IMR-90 (cell line): ENCODE measurements at regions not wholly inside any gene's neighbourhood (a gene's known extent, or its start where the extent isn't known, plus 50 kb on each side); places are given as distances from the start of the nearest gene placed in this dataset.

Experiments used
- ATAC-seq: fragments of 200-7000 bp; cut with Tn5 transposase; 2 replicates; pipeline ENCODE4 v1.9.1; 2020; ENCODE audit warnings: low read depth, mild to moderate bottlenecking, moderate library complexity
- BruUV-seq: library from RNA; stranded (reverse); fragments of 400-500 nt; replicated peaks from 2 replicates; lab custom pipeline; 2021; lab: Mats Ljungman, UMichigan
- CTCF ChIA-PET: fragments of 300-600 bp; formaldehyde crosslinking; extraction: SDS; loops from one replicate; lab custom pipeline; 2021; ENCODE audit warnings: antibody characterized with exemption; lab: Yijun Ruan, JAX
- POLR2A ChIA-PET: fragments of 300-600 bp; sonication (Branson Sonifier 250); formaldehyde crosslinking; loops from one replicate; lab custom pipeline; 2022; ENCODE audit warnings: antibody characterized with exemption; ENCODE audit not compliant: unreplicated experiment; lab: Charles Lee
- DNase-seq: peaks from one replicate; pipeline ENCODE4 v3.0.0; 2013
- H2AFZ ChIP-seq: replicated peaks from 2 replicates; pipeline ENCODE3; 2013; ENCODE audit warnings: low read length, mild to moderate bottlenecking; ENCODE audit not compliant: poor library complexity
- H2AK5ac ChIP-seq: 2 replicates; pipeline ENCODE4 v1.6.1; 2013; ENCODE audit warnings: low read depth, low read length, inconsistent platforms
- H2AK9ac ChIP-seq: replicated peaks from 2 replicates; pipeline ENCODE3; 2013; ENCODE audit warnings: mild to moderate bottlenecking, low read depth, low read length, moderate library complexity; ENCODE audit not compliant: poor library complexity
- H2BK120ac ChIP-seq: 2 replicates; pipeline ENCODE4 v1.6.1; 2013; ENCODE audit warnings: low read depth, low read length, inconsistent platforms
- H2BK15ac ChIP-seq: 3 replicates; pipeline ENCODE4 v1.6.1; 2013; ENCODE audit warnings: low read depth, low read length, inconsistent platforms
- H2BK20ac ChIP-seq: 2 replicates; pipeline ENCODE4 v1.6.1; 2013; ENCODE audit warnings: low read depth, mild to moderate bottlenecking, inconsistent platforms, low read length, moderate library complexity
- H2BK5ac ChIP-seq: 2 replicates; pipeline ENCODE4 v1.6.1; 2013; ENCODE audit warnings: mild to moderate bottlenecking, low read depth, low read length, inconsistent platforms; ENCODE audit not compliant: poor library complexity, severe bottlenecking
- H3K14ac ChIP-seq: replicated peaks from 2 replicates; pipeline ENCODE4 v1.6.1; 2013; ENCODE audit warnings: low read depth, low read length, inconsistent platforms
- H3K18ac ChIP-seq: 2 replicates; pipeline ENCODE4 v1.6.1; 2013; ENCODE audit warnings: low read depth, low read length, control low read depth
- H3K23ac ChIP-seq: 2 replicates; pipeline ENCODE4 v1.6.1; 2013; ENCODE audit warnings: low read depth, low read length, inconsistent platforms
- H3K27ac ChIP-seq: 2 replicates; pipeline ENCODE4 v1.5.1; 2013; ENCODE audit warnings: mild to moderate bottlenecking, control low read depth, low read length; ENCODE audit not compliant: insufficient read depth
- H3K27me3 ChIP-seq: 2 replicates; pipeline ENCODE4 v1.6.1; 2013; ENCODE audit warnings: low read length; ENCODE audit not compliant: control insufficient read depth, insufficient read depth
- H3K36me3 ChIP-seq: 2 replicates; pipeline ENCODE4 v1.6.1; 2013; ENCODE audit warnings: low read length, mixed read lengths; ENCODE audit not compliant: control insufficient read depth, insufficient read depth
- H3K4ac ChIP-seq: 2 replicates; pipeline ENCODE4 v1.6.1; 2013; ENCODE audit warnings: low read depth, low read length, inconsistent platforms
- H3K4me1 ChIP-seq: 2 replicates; pipeline ENCODE4 v1.6.1; 2013; ENCODE audit warnings: low read length, mixed read lengths; ENCODE audit not compliant: control insufficient read depth, insufficient read depth
- H3K4me2 ChIP-seq: 2 replicates; pipeline ENCODE4 v1.6.1; 2013; ENCODE audit warnings: low read depth, mild to moderate bottlenecking, control low read depth, low read length, moderate library complexity
- H3K4me3 ChIP-seq: 2 replicates; pipeline ENCODE4 v1.5.1; 2013; ENCODE audit warnings: low read depth, mild to moderate bottlenecking, control low read depth, low read length, moderate library complexity; ENCODE audit not compliant: insufficient read depth
- H3K56ac ChIP-seq: 2 replicates; pipeline ENCODE4 v1.6.1; 2013; ENCODE audit warnings: low read length, inconsistent platforms; ENCODE audit not compliant: insufficient read depth; ENCODE audit errors: extremely low read depth
- H3K79me1 ChIP-seq, 2 experiments: 2 replicates each; pipeline ENCODE4 v1.6.1; 2013; ENCODE audit warnings: low read length in 2 of 2, inconsistent platforms in 1 of 2, low read depth in 1 of 2
- H3K9ac ChIP-seq: 2 replicates; pipeline ENCODE4 v1.6.1; 2013; ENCODE audit warnings: low read depth, low read length, control low read depth
- H3K9me1 ChIP-seq: 2 replicates; pipeline ENCODE4 v1.6.1; 2013; ENCODE audit warnings: low read length, inconsistent platforms; ENCODE audit not compliant: insufficient read depth
- H3K9me3 ChIP-seq: 2 replicates; pipeline ENCODE4 v1.6.1; 2013; ENCODE audit warnings: low read length; ENCODE audit not compliant: control insufficient read depth, insufficient read depth
- H4K20me1 ChIP-seq: 2 replicates; pipeline ENCODE4 v1.6.1; 2013; ENCODE audit warnings: low read length, inconsistent platforms; ENCODE audit not compliant: insufficient read depth
- H4K5ac ChIP-seq: 2 replicates; pipeline ENCODE4 v1.6.1; 2013; ENCODE audit warnings: mild to moderate bottlenecking, low read depth, low read length, control low read depth
- H4K8ac ChIP-seq, 2 experiments: 2 replicates each; pipeline ENCODE4 v1.6.1; 2013; ENCODE audit warnings: low read depth in 2 of 2, low read length in 2 of 2, control low read depth in 1 of 2, inconsistent platforms in 1 of 2
- H4K91ac ChIP-seq: 2 replicates; pipeline ENCODE4 v1.6.1; 2013; ENCODE audit warnings: low read depth, low read length, inconsistent platforms; ENCODE audit not compliant: insufficient read depth
- BHLHE40 ChIP-seq: fragments of 150-350 bp; IDR thresholded peaks from 2 replicates; pipeline ENCODE4 v1.6.1; 2016; ENCODE audit warnings: mild to moderate bottlenecking, low read depth, low read length
- CEBPB ChIP-seq: IDR thresholded peaks from 2 replicates; pipeline ENCODE4 v1.6.1; 2012; ENCODE audit warnings: low read depth, low read length, improper control_type of control experiment
- CHD1 ChIP-seq: IDR thresholded peaks from 2 replicates; pipeline ENCODE4 v1.6.1; 2012; ENCODE audit warnings: low read depth, low read length, improper control_type of control experiment
- FOS ChIP-seq: fragments of 150-350 bp; IDR thresholded peaks from 2 replicates; pipeline ENCODE4 v1.6.1; 2016; ENCODE audit warnings: low read depth, low read length
- MAFK ChIP-seq: IDR thresholded peaks from 2 replicates; pipeline ENCODE4 v1.6.1; 2012; ENCODE audit warnings: low read depth, low read length, improper control_type of control experiment
- MAZ ChIP-seq: IDR thresholded peaks from 2 replicates; pipeline ENCODE4 v1.6.1; 2012; ENCODE audit warnings: low read depth, mild to moderate bottlenecking, low read length, improper control_type of control experiment, moderate library complexity, borderline replicate concordance
- MXI1 ChIP-seq: IDR thresholded peaks from 2 replicates; pipeline ENCODE4 v1.6.1; 2012; ENCODE audit warnings: low read depth, mild to moderate bottlenecking, low read length, moderate library complexity, borderline replicate concordance
- NFE2L2 ChIP-seq: fragments of 150-350 bp; IDR thresholded peaks from 2 replicates; pipeline ENCODE4 v1.6.1; 2016; ENCODE audit warnings: low read depth, mild to moderate bottlenecking, low read length
- POLR2A ChIP-seq: IDR thresholded peaks from 2 replicates; pipeline ENCODE4 v1.6.1; 2012; ENCODE audit warnings: mild to moderate bottlenecking, low read depth, low read length
- RAD21 ChIP-seq: IDR thresholded peaks from 2 replicates; pipeline ENCODE4 v1.6.1; 2012; ENCODE audit warnings: low read length, improper control_type of control experiment
- RCOR1 ChIP-seq: IDR thresholded peaks from 2 replicates; pipeline ENCODE4 v1.6.1; 2012; ENCODE audit warnings: mild to moderate bottlenecking, low read length, improper control_type of control experiment; ENCODE audit not compliant: insufficient replicate concordance
- RFX5 ChIP-seq: IDR thresholded peaks from 2 replicates; pipeline ENCODE4 v1.8.0; 2012; ENCODE audit warnings: low read depth, mild to moderate bottlenecking, low read length, moderate library complexity
- SMC3 ChIP-seq: fragments of 150-350 bp; IDR thresholded peaks from 2 replicates; pipeline ENCODE4 v1.6.1; 2016; ENCODE audit warnings: low read depth, mild to moderate bottlenecking, antibody characterized with exemption, low read length, moderate library complexity
- WGBS, 2 experiments: methylation state at CpG; one replicate each; pipeline versions ENCODE4 v1.1.5 to v1.1.7; 2013; ENCODE audit warnings: missing lambda C conversion rate in 2 of 2; ENCODE audit not compliant: insufficient read length in 1 of 2; ENCODE audit errors: extremely low coverage in 2 of 2; 5-methylcytosine and 5-hydroxymethylcytosine counted together
- dilution Hi-C: fragments of 300-500 bp; cut with HindIII; formaldehyde crosslinking; loops from one replicate; pipeline ENCODE4 v1.14.3; 2018; ENCODE audit warnings: low sequenced_read_pairs; ENCODE audit not compliant: unreplicated experiment
- in situ Hi-C: fragments of 300-500 bp; cut with MboI; formaldehyde crosslinking; loops from 3 replicates; pipeline ENCODE4 v1.14.3; 2019; ENCODE audit warnings: low sequenced_read_pairs, inconsistent platforms, mixed read lengths
- intact Hi-C: fragments of 100-400 bp; cut with micrococcal nuclease; formaldehyde crosslinking; loops from 2 replicates; pipeline ENCODE4 v1.10.0; 2022
- TF ChIP-seq, protein P1 (sequence below): fragments of 150-350 bp; IDR thresholded peaks from 2 replicates; pipeline ENCODE4 v1.6.1; 2016; ENCODE audit warnings: low read depth, mild to moderate bottlenecking, low read length, moderate library complexity, borderline replicate concordance
- TF ChIP-seq, protein P2 (sequence below): conservative IDR thresholded peaks from 2 replicates; pipeline ENCODE4 v1.5.1; 2012; ENCODE audit warnings: mild to moderate bottlenecking, low read depth, low read length, improper control_type of control experiment
- TF ChIP-seq, protein P3 (sequence below): fragments of 150-350 bp; IDR thresholded peaks from 2 replicates; pipeline ENCODE4 v1.6.1; 2017; ENCODE audit warnings: mild to moderate bottlenecking, antibody characterized with exemption, low read length, low read depth

DNA sequence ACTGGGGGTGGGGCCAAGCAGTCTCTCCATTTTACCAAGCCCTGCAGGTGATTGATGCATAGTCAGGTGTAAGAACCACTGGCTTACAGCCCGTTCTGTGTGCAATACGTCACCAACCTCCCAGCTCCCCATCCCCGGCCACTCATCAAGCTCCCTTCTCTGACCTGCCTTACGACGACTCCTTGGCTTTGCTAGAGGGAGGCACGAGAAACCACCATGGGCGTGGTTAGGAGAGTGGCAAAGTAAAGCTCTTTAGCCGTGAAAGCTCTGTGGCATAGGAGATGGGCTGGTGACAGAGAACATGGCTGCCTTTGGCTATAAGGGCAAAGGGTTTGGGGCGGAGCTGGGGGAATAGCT is 109.1 kb downstream of the BDH1 start:
- H3K4ac ChIP-seq = no peak overlapping the region
- dilution Hi-C loops = no loop called here
- ChIA-PET POLR2A (no interaction called here), CTCF (no interaction called here)
- peak overlapping the region; percentile 23 for H2AFZ ChIP-seq
- H3K27ac ChIP-seq = no peak overlapping the region
- no peaks in the 10 kb centered on the region for H3K36me3 ChIP-seq
- H4K91ac ChIP-seq = no peak overlapping the region
- H3K4me2 ChIP-seq = no peak overlapping the region
- H3K4me3 ChIP-seq = no peak overlapping the region
- H3K79me1 ChIP-seq = no peaks in the 10 kb centered on the region
- in situ Hi-C loops = no loop called here
- TF ChIP-seq MAZ = no peak
- TF ChIP-seq, protein P1, sequence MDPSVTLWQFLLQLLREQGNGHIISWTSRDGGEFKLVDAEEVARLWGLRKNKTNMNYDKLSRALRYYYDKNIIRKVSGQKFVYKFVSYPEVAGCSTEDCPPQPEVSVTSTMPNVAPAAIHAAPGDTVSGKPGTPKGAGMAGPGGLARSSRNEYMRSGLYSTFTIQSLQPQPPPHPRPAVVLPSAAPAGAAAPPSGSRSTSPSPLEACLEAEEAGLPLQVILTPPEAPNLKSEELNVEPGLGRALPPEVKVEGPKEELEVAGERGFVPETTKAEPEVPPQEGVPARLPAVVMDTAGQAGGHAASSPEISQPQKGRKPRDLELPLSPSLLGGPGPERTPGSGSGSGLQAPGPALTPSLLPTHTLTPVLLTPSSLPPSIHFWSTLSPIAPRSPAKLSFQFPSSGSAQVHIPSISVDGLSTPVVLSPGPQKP = no peak
- TF ChIP-seq POLR2A = no peak
- no peak for TF ChIP-seq RCOR1
- TF ChIP-seq RAD21 = no peak
- no peak for TF ChIP-seq MAFK
- no peak for TF ChIP-seq SMC3
- TF ChIP-seq MXI1 = no peak
- TF ChIP-seq FOS = no peak
- TF ChIP-seq CHD1 = no peak
- TF ChIP-seq CEBPB = no peak
- no peak for TF ChIP-seq NFE2L2
- TF ChIP-seq BHLHE40 = no peak
- TF ChIP-seq, protein P2, sequence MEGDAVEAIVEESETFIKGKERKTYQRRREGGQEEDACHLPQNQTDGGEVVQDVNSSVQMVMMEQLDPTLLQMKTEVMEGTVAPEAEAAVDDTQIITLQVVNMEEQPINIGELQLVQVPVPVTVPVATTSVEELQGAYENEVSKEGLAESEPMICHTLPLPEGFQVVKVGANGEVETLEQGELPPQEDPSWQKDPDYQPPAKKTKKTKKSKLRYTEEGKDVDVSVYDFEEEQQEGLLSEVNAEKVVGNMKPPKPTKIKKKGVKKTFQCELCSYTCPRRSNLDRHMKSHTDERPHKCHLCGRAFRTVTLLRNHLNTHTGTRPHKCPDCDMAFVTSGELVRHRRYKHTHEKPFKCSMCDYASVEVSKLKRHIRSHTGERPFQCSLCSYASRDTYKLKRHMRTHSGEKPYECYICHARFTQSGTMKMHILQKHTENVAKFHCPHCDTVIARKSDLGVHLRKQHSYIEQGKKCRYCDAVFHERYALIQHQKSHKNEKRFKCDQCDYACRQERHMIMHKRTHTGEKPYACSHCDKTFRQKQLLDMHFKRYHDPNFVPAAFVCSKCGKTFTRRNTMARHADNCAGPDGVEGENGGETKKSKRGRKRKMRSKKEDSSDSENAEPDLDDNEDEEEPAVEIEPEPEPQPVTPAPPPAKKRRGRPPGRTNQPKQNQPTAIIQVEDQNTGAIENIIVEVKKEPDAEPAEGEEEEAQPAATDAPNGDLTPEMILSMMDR = no peak
- TF ChIP-seq, protein P3, sequence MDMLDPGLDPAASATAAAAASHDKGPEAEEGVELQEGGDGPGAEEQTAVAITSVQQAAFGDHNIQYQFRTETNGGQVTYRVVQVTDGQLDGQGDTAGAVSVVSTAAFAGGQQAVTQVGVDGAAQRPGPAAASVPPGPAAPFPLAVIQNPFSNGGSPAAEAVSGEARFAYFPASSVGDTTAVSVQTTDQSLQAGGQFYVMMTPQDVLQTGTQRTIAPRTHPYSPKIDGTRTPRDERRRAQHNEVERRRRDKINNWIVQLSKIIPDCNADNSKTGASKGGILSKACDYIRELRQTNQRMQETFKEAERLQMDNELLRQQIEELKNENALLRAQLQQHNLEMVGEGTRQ = no peak
- no peak for TF ChIP-seq RFX5
- H2BK120ac ChIP-seq = no peak overlapping the region
- no peaks in the 10 kb centered on the region for H4K20me1 ChIP-seq
- H3K27me3 ChIP-seq = peaks cover 37% of the 10 kb centered on the region
- no peak overlapping the region for H4K5ac ChIP-seq
- no peak overlapping the region for H3K9ac ChIP-seq
- H3K23ac ChIP-seq = no peak overlapping the region
- H3K56ac ChIP-seq = no peak overlapping the region
- H3K4me1 ChIP-seq = no peaks in the 10 kb centered on the region
- no peak for ATAC-seq
- H2BK15ac ChIP-seq = no peak overlapping the region
- H3K18ac ChIP-seq = no peak overlapping the region
- BruUV-seq = no TSS peak
- no peak for DNase-seq
- H3K9me1 ChIP-seq = no peaks in the 10 kb centered on the region
- intact Hi-C loops = no loop called here
- H3K9me3 ChIP-seq = no peaks in the 10 kb centered on the region
- no peak overlapping the region for H2AK5ac ChIP-seq
- no peak overlapping the region for H2BK5ac ChIP-seq
- no peak overlapping the region for H2BK20ac ChIP-seq
- H2AK9ac ChIP-seq = no peak overlapping the region
- H4K8ac ChIP-seq = no peak overlapping the region
- whole genome bisulfite sequencing, 2 experiments = 74% methylated on average over 3 of the region's 9 CpGs; no CpG with 5 or more reads in 1 of the 2 experiments
- no peak overlapping the region for H3K14ac ChIP-seq
